Right renal pelvis (tissue), 4 donors: ENCODE measurements at regions not wholly inside any gene's neighbourhood (a gene's known extent, or its start where the extent isn't known, plus 50 kb on each side); places are given as distances from the start of the nearest gene placed in this dataset.

Source experiments
- DNase-seq, 4 donors: peaks; one replicate each; pipeline ENCODE4 v3.0.0-alpha.2; 2013; ENCODE audit warnings: low read depth in 4 of 4, low spot score in 3 of 4, missing footprints in 1 of 4

GRCh38 chr9:81490605-81491331 lies 198.6 kb downstream of the TLE1 start:
- no peak for DNase-seq

DNA sequence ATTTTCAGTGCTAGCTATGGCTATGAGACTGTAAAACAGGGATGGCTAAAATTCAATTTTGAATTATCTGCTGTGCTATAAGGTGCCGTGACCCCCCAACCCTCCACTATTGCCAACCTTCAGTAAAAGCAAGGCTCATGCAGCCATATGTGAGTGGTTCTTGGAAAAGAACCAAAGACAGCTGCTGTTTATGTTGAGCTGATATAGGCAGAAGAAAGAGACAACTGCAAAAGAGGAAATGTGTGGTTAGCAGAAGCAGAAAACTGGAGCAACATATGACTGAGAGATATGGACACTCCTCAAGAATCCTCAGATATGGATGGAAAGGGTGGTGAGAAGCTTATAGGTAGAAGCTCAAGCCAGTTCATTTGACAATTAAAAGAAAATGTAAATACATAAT lies 200.3 kb downstream of the TLE1 start:
- DNase-seq: no peak

DNA sequence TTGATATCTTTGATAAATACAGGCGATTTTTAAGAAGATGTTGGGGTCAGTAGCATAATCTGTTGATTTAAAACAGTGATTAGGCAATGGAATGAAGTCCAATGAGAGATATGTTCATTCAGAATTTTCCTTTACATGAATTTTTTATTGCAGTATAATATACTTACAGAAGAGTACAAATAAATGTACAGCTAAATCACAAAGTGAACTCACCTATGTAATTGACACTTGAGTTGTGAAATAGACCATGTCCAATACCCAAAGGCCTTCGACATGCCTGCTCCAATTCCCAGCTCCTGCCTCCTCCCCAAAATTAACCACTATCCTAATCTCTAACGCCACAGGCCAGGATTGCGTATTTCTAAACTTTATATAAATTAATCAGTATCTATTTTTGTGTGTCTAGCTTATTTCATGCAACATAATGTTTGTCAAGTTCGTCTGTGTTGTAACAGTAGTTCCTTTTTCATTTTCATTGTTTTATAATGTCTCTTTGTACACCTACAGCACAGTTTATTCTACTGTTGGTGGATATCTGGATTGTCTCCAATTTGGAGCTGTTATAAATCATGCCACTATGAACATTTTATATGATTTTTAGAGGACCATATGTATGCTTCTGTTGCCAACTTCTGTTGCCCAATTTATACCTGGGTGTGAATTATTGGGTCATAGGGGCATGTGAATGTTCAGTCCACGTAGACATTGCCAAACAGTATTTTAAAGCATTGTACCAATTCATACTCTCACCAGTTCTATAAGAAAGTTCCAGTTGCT lies 208.3 kb downstream of the TLE1 start:
- DNase-seq: no peak

DNA sequence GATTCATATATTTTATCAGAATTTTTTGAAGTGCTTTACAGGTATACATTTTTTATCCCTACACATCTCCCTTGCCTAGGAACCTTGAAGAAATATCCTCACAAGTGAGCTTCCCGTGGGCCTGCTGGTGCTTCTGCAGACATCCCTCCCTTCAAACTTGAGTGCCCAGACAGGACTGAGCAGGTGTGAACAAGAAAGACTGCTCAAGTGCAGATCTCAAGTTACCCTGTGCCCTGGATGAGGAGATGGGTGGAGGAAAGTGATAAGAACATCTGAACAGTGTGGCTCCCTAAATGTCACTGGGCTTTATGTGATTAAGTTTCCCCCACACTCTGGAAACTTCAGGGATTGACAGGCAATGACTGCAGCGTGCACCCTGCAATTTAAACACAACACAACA lies 209.8 kb downstream of the TLE1 start:
- no peak for DNase-seq

DNA sequence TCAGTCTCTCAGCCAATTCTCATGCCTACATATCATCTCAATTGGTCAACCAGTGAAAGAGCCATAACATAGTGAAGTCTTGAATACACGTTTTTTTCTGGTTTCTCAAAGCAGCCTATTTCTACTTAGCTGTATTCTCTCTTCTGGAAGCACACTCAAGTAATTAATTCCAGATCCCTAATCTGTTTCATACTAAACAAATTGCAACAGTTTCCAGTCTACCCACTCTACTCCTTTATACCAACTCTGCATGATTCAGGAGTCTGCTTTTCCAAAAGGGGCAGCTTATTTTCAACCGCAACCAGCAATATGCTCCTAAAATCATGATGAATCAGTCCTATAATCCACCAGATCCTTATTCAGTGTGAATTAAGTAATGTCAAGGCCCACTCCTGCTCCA lies 211.7 kb downstream of the TLE1 start:
- no peak for DNase-seq

DNA sequence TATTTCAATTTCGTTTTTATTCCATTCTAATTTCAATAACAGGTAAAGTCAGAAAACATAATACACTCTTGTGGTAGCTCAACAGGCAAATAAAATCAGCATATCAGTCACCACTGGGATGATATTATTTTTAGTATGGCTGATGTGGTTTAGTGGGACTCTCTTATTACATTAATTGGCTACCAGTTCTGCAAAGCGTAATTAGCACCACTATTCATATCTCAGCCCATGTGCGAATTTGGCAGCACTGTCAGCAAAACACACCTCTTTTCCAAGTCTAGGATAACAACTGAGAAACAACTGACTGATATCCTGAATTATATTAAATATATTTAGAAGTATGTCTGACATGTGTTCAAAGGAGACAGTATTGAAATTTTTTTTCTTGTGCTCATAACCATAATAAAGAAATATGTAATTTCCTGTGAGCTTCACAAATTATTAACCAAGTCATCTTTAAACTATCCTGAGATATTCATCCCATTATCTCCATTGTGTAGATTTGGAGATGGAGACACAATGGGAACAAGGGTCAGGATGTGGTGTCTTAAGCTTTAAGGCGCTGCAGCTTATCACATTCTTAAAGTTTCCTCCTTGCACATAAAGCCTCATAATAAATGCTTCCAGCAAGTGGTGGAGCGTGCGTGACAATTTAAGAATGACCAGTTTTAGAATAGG lies 212.4 kb downstream of the TLE1 start:
- no peak for DNase-seq

DNA sequence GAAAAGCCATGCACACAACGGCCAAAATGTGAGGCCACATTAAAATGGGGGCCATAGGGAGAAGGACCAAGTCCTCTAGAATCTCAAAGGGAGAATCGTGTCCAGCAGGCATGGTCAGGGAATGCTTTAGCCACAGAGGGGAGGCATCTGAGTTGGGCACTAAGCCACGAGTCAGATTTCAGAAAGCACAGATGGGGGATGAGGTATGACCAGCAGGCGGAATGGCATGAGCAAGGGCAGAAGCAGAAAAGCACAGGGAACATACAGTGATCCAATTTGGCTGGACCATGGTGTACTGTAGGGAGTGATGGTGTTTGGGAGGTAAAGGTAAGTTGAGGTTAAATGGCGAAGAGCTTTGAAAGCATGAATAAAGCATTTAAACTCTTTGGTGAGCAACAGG lies 214.6 kb downstream of the TLE1 start:
- no peak for DNase-seq

DNA sequence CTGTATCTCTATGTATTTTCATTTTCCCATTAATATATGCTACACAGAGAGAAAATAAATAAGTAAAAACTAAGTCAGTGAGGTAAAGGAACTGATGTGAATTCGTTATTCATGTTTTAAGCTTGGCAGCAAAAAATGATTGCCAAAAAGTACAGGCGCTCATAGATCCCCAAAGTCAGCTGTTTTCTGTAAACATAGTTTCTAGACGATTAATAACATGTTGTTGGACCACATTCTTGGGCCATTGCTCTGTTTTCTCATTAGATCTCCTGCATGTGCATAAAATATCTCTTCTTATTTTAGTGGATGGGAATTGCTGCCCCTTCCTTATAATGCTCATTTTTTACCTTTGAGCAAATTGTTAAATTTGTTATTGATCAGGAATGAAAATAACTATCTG lies 215.2 kb downstream of the TLE1 start:
- DNase-seq: no peak

- DNase-seq: no peak
Measured at GRCh38 chr9:81473708-81474107, 215.6 kb downstream of the TLE1 start.

GRCh38 chr9:81473206-81473605 lies 216.1 kb downstream of the TLE1 start:
- DNase-seq: no peak

DNA sequence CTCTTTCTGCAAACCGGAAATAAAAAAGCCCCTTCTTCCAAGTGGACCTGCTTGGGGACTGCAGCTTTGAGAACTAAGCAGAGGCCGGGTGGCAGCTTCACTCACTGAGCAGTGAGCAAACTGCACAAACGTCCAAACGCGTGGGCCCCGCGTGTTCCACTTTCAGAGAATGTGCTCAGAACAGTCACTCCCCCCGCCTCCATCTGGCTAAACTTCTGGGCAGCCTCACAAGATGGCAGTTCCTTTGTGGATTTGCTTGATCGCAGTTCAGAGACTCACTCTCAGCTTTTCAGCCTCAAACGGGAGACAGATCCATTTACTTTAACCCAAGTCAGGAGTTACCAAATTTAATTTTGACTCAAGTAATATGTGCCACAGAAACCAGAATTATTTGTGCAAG lies 216.6 kb downstream of the TLE1 start:
- no peak for DNase-seq

DNA sequence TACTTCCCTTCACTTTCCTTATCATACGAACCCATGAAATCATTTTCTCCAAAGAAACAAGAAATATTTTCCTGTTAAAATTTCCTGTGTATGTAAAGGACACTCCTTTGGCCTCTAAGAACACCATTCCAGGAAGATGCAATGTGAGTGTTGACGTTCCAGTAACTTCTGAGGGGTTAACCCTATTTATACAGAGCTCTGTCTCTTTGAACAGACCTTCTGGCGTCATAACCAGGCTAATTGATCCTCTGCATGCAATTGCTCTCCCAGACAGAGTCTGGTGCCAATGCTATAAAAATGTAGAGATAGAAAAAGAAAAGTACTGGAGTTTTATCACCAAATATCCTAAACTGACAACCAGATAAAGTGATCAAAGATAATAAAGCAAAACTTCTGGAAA lies 218.5 kb downstream of the TLE1 start:
- no peak for DNase-seq

DNA sequence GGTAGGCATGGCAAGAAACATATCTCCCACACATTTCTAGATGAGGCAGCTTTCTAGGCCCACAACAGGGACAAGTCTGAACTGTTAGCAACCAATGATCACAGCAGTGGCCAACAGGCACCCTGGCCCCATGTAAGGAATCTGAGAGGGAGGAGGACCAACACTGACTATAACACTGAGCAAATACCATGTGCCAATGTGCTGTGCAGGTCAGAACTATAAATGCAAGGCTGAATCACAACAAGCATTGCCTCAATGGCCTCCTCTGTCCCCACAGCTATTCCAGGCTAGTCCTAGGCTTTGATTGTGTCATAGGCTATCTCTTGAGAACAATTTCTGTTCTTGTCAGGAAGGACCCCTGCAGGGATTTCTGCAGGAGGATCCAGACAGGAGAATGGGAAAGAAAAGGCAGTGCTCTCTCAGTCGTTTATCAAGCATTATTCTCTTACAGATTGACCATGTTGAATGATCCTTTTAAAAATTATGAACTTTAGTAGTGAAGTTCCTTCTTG lies 221.2 kb downstream of the TLE1 start:
- no peak for DNase-seq

DNA sequence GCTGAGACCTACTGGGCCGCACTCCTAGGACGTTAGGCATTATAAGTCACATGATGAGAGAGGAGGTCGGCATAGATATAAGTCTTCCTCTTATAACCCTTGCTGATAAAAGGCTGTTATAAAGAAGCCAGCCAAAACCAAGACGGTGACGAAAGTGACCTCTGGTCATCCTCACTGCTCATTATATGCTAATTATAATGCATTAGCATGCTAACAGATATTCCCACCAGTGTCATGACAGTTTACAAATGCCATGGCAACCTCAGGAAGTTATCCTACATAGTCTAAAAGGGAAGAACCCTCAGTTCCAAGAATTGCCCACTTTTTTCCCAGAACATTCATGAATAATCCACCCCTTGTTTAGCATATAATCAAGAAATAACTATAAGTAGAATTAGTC lies 222.4 kb downstream of the TLE1 start:
- DNase-seq: no peak

DNA sequence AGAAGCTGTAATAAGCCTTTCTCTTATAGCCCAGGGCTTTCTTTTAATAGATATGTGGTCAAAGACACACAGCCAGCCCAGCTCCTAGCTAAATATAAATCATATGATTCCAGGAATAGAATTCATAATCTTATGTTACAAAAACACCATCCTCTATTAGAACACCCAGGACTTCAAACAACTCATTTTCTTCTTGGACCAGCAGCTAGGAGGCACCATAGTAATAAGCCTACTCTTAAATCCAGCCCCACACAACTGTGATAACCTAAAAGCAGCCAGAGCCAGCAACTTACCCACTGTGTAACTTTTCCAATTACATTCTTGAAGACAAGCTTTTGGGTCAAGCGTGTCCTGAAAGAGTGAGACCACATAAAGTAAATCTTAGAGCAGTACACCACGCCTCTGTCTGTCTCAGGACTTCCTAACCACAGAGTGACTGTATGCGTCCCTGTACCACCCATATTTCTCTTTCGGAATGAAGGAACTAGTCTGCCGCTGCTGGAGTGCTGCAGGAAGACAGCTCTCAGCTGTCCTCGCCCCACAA lies 223.8 kb downstream of the TLE1 start:
- DNase-seq: no peak

- DNase-seq: no peak
Measured at GRCh38 chr9:81462801-81463200, 226.5 kb downstream of the TLE1 start.

- no peak for DNase-seq
Measured at GRCh38 chr9:81461196-81461595, 228.2 kb downstream of the TLE1 start.

- DNase-seq: no peak
Measured at GRCh38 chr9:81460693-81461092, 228.7 kb downstream of the TLE1 start.

- no peak for DNase-seq
Measured at GRCh38 chr9:81459591-81459990, 229.8 kb downstream of the TLE1 start.

DNA sequence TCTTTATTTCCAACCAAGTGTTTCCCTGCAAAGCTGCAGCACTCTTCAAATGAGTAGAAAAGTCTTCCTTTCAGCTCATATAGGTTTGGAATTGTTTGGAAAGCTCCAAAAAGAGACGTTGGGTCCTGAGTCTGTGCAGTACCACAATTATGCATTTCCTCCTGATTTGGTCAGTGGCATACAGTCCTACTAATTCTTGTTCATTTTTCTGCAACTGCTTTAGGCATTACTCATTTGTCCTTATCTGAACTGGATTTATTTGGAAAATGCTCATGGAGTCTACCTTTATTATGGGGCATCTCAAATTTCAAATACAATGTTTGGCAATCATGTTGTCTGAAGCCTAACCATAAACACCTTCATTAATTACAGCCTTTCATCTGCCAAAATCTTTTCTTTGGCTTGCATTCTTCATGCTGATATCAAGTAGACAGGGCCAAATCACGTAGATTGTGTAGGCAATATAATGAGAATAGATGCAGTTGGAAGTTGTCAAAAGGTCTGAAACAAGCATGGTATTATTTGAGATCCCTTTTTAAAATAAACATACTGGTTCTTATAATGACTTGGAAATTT lies 232.8 kb downstream of the TLE1 start:
- DNase-seq: no peak
